HEK293 (cell line): ENCODE measurements at regions not wholly inside any gene's neighbourhood (a gene's known extent, or its start where the extent isn't known, plus 50 kb on each side); places are given as distances from the start of the nearest gene placed in this dataset.

ENCODE experiments used
- CTCF ChIP-seq: fragments of 450-650 bp; formaldehyde crosslinking; IDR thresholded peaks from 2 replicates; pipeline ENCODE4 v1.5.1; 2016; ENCODE audit warnings: missing biosample characterization, missing genetic modification characterization
- HOXA7 ChIP-seq: sonication (generic); formaldehyde crosslinking; IDR thresholded peaks from 2 replicates; pipeline ENCODE4 v1.8.1; 2022; ENCODE audit warnings: missing genetic modification reagents, borderline replicate concordance
- TRIM28 ChIP-seq: IDR thresholded peaks from 2 replicates; pipeline ENCODE4 v1.6.1; 2011; ENCODE audit warnings: low read length, control low read depth, borderline replicate concordance
- WT1 ChIP-seq: fragments of 450-650 bp; formaldehyde crosslinking; IDR thresholded peaks from 2 replicates; pipeline ENCODE4 v1.5.1; 2016; ENCODE audit warnings: missing biosample characterization, missing genetic modification characterization
- ZNF146 ChIP-seq: fragments of 450-650 bp; formaldehyde crosslinking; IDR thresholded peaks from 2 replicates; pipeline ENCODE4 v1.5.1; 2016; ENCODE audit warnings: missing biosample characterization, missing genetic modification characterization
- ZNF16 ChIP-seq: fragments of 450-650 bp; formaldehyde crosslinking; IDR thresholded peaks from 2 replicates; pipeline ENCODE4 v1.5.1; 2016; ENCODE audit warnings: low read depth, missing biosample characterization, missing genetic modification characterization
- ZNF600 ChIP-seq: fragments of 450-650 bp; formaldehyde crosslinking; IDR thresholded peaks from 2 replicates; pipeline ENCODE4 v1.5.1; 2016; ENCODE audit warnings: missing biosample characterization, missing genetic modification characterization
- ZNF629 ChIP-seq: fragments of 450-650 bp; formaldehyde crosslinking; IDR thresholded peaks from 2 replicates; pipeline ENCODE4 v1.5.1; 2017; ENCODE audit warnings: missing biosample characterization, missing genetic modification characterization
- ZNF830 ChIP-seq: fragments of 450-650 bp; IDR thresholded peaks from 2 replicates; pipeline ENCODE4 v1.5.0; 2018; ENCODE audit warnings: missing biosample characterization, missing genetic modification characterization, low read depth, mild to moderate bottlenecking, moderate library complexity

GRCh38 chr11:23377909-23378308 is 517.6 kb upstream of the CCDC179 start:
- no peak for TF ChIP-seq ZNF16 (tag by site-specific recombination)
- no peak for TF ChIP-seq ZNF830 (tag by site-specific recombination)
- no peak for TF ChIP-seq HOXA7 (CRISPR knock-in tag)
- TF ChIP-seq WT1 (tag by site-specific recombination), result no peak
- TF ChIP-seq ZNF146 (tag by site-specific recombination), result no peak
- no peak for TF ChIP-seq ZNF600 (tag by site-specific recombination)
- TF ChIP-seq CTCF, result no peak
- no peak for TF ChIP-seq ZNF629
- no peak for TF ChIP-seq TRIM28
